Progenitor cell of endocrine pancreas (in vitro differentiated cells): ENCODE measurements at regions not wholly inside any gene's neighbourhood (a gene's known extent, or its start where the extent isn't known, plus 50 kb on each side); places are given as distances from the start of the nearest gene placed in this dataset.

ENCODE experiments used
- DNase-seq: peaks from one replicate; pipeline ENCODE4 v3.0.0; 2021; ENCODE audit warnings: low spot score; ENCODE audit not compliant: unreplicated experiment
- H3K27ac Mint-ChIP-seq: 2 replicates; pipeline ENCODE4 v1.8.0; 2021; ENCODE audit warnings: mild to moderate bottlenecking, moderate library complexity, mixed read lengths
- H3K27me3 Mint-ChIP-seq: 2 replicates; pipeline ENCODE4 v1.8.0; 2021; ENCODE audit warnings: mixed read lengths
- H3K36me3 Mint-ChIP-seq: 2 replicates; pipeline ENCODE4 v1.8.0; 2022; ENCODE audit warnings: mixed read lengths; ENCODE audit not compliant: insufficient read depth
- H3K4me1 Mint-ChIP-seq: 2 replicates; pipeline ENCODE4 v1.8.0; 2021; ENCODE audit warnings: low read depth, mixed read lengths
- H3K4me3 Mint-ChIP-seq: 2 replicates; pipeline ENCODE4 v1.8.0; 2021; ENCODE audit warnings: low read depth, mild to moderate bottlenecking, moderate library complexity, mixed read lengths
- H3K9me3 Mint-ChIP-seq: 2 replicates; pipeline ENCODE4 v1.8.0; 2021; ENCODE audit warnings: low read depth, mixed read lengths
- CTCF ChIP-seq: fragments of 200-600 bp; sonication (generic); IDR thresholded peaks from one replicate; pipeline ENCODE4 v1.5.0; 2021; ENCODE audit warnings: antibody characterized with exemption, mild to moderate bottlenecking; ENCODE audit not compliant: unreplicated experiment

GRCh38 chr4:24213961-24214360 is 324.1 kb upstream of the PPARGC1A start:
- H3K4me3 Mint-ChIP-seq = no peak overlapping the region
- H3K27me3 Mint-ChIP-seq = peaks cover 2% of the 10 kb centered on the region
- H3K9me3 Mint-ChIP-seq = peaks cover 3% of the 10 kb centered on the region
- no peak for DNase-seq
- no peaks in the 10 kb centered on the region for H3K36me3 Mint-ChIP-seq
- H3K4me1 Mint-ChIP-seq = peaks cover 2% of the 10 kb centered on the region
- H3K27ac Mint-ChIP-seq = no peak overlapping the region
- no peak for TF ChIP-seq CTCF

- H3K27me3 Mint-ChIP-seq = no peaks in the 10 kb centered on the region
- no peak for TF ChIP-seq CTCF
- no peaks in the 10 kb centered on the region for H3K9me3 Mint-ChIP-seq
- H3K4me1 Mint-ChIP-seq = no peaks in the 10 kb centered on the region
- no peaks in the 10 kb centered on the region for H3K36me3 Mint-ChIP-seq
- no peak overlapping the region for H3K27ac Mint-ChIP-seq
- no peak overlapping the region for H3K4me3 Mint-ChIP-seq
- no peak for DNase-seq
These were observed 322.8 kb upstream of the PPARGC1A start for GRCh38 chr4:24212642-24213041.

GRCh38 chr4:24211856-24212255 is 322.0 kb upstream of the PPARGC1A start:
- Mint-ChIP-seq H3K27ac (no peak overlapping the region), H3K4me3 (no peak overlapping the region), H3K4me1 (no peaks in the 10 kb centered on the region), H3K9me3 (no peaks in the 10 kb centered on the region), H3K27me3 (no peaks in the 10 kb centered on the region), H3K36me3 (no peaks in the 10 kb centered on the region)
- TF ChIP-seq CTCF = no peak
- no peak for DNase-seq

GRCh38 chr4:24210332-24210902 is 320.6 kb upstream of the PPARGC1A start:
- Mint-ChIP-seq H3K27ac (no peak overlapping the region), H3K27me3 (no peaks in the 10 kb centered on the region), H3K4me3 (no peak overlapping the region), H3K4me1 (no peaks in the 10 kb centered on the region), H3K9me3 (no peaks in the 10 kb centered on the region), H3K36me3 (no peaks in the 10 kb centered on the region)
- no peak for DNase-seq
- TF ChIP-seq CTCF = no peak

GRCh38 chr4:24209906-24210305 is 320.1 kb upstream of the PPARGC1A start:
- DNase-seq = no peak
- no peaks in the 10 kb centered on the region for H3K9me3 Mint-ChIP-seq
- TF ChIP-seq CTCF = no peak
- H3K4me3 Mint-ChIP-seq = no peak overlapping the region
- H3K4me1 Mint-ChIP-seq = no peaks in the 10 kb centered on the region
- H3K27ac Mint-ChIP-seq = no peak overlapping the region
- H3K36me3 Mint-ChIP-seq = no peaks in the 10 kb centered on the region
- H3K27me3 Mint-ChIP-seq = no peaks in the 10 kb centered on the region
